COLO668 (cell line): ENCODE measurements at regions not wholly inside any gene's neighbourhood (a gene's known extent, or its start where the extent isn't known, plus 50 kb on each side); places are given as distances from the start of the nearest gene placed in this dataset.

Source experiments
- DNase-seq: peaks from one replicate; lab custom pipeline; 2025; ENCODE audit not compliant: unreplicated experiment; lab: John Stamatoyannopoulos, UW

DNA sequence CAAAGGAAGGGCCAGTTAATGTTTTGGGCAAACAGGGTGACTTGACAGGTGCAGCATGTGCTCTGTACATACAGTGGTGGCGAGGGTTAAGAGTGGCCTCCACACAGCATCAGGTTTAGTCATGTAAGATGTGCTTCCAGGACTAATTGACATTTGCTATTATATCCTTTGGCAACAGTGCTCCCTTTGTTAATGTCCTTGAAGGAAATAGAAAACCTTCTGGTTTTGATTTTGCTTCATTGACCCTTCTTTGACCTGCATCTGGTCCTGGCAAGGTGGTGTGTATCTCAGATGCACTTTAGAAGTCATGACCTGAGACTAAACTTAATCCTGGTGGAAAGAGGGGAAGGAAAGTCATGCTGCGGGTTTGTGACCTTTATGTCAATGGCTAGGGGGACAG lies 440.0 kb downstream of the ENC1 start:
- peak; percentile 36 for DNase-seq

DNA sequence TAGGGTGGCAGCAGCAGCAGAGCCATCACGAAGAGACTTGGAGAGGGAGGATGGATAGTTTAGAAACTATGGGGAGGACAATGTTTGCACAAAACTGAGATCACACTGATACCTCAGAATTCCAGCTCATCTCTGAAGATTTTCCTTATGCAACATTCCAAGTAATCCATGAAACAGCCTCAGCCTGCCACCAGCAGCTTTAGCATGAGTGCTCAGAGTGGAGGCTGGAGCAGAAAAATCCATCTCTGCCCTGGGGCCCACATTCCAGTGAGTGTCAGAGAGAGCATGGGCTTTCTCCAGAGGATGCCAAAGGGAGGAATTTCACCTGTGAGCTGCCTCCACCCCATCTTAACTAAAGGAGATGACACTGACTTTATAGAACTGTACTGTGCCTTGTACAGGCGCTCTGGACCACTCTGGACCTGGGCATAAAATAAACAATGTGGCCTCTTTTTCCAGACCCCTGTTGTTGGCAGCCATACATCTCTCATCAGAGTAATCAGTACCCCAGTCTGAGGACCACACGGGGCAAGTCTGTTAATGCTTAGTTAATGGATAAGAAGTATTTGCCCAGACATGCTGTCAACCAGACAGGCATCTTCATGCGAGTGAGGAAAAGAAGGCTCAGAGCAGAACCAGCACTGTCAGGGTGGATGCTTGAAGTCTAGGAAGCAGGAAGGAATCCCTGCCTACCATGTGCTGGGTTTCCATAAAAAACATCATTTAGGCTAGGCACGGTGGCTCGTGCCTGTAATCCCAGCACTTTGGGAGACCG lies 440.9 kb downstream of the ENC1 start:
- DNase-seq: no peak

DNA sequence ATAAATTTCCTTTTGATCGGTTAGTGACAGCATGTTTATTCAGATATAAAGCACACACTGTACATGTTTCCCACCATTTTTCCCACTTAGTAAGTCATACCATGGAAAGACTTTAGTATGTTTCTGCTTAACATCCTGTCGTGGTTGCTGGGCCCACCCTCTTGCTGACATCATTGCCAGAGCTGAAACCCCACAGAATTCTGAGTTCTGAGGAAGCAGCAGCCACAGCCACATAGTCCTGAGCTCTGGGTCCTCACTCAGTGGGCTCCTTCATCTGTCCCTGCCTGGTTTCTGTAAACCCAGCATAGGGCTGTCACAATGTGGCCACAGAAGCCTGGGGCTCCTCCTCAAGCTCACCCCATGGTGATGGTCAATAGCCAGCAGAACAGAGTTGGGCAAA lies 441.5 kb downstream of the ENC1 start:
- no peak for DNase-seq

DNA sequence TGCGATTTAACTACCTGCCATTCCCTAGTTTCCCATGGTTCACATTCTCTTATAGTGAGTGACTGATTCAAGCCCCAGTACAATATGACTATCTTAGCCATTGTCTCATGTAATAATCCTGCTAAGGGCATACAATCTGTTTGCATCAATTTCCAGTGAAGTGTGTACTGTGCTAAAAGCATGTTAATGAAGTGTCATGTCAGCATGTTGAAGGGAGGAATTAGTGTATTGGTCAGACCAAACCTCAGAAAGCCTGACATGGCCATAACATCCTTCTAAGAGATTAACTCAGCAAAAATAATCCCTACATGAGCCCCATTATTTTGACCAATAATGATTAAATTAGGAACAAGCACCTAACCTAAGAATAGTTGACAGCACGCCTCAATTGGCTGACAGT lies 442.4 kb downstream of the ENC1 start:
- DNase-seq: no peak

DNA sequence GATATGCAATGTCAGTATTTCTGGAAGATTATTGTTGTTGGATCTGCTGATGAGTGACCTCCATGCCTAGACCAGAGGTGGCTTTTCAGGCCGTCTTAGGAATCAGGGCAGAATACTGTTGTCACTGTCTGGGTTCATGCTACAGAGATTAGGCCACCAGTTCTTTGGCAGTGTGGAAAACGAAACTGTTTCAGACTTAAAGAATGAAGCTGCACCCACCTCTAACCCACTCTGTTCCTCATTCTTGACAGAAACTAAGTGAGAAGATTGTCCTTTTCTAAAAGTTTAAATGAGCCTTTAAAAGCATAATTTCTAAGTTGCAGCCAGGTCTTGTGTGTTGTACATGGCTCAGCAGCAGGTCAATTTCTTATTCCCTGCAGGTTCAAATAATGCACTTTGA lies 444.3 kb downstream of the ENC1 start:
- DNase-seq: no peak

DNA sequence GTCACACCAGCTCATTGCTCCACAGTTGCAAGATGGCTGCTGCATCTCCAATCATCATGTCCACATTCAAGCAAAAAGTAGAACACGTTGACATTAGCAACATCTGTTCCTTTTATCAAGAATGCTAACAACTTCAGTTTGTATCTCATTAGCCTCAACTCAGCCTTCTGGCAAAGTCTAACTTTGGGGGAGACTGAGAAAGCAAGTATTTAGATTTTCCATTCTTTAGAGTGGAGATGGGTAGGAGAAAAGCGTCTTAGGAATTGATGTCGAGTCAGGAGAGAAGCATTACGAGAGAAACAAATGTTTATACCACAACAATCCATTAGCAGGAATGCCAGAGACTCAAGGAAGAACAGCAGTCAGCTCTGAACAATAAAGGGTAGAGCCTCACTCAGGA lies 446.3 kb downstream of the ENC1 start:
- DNase-seq: no peak

DNA sequence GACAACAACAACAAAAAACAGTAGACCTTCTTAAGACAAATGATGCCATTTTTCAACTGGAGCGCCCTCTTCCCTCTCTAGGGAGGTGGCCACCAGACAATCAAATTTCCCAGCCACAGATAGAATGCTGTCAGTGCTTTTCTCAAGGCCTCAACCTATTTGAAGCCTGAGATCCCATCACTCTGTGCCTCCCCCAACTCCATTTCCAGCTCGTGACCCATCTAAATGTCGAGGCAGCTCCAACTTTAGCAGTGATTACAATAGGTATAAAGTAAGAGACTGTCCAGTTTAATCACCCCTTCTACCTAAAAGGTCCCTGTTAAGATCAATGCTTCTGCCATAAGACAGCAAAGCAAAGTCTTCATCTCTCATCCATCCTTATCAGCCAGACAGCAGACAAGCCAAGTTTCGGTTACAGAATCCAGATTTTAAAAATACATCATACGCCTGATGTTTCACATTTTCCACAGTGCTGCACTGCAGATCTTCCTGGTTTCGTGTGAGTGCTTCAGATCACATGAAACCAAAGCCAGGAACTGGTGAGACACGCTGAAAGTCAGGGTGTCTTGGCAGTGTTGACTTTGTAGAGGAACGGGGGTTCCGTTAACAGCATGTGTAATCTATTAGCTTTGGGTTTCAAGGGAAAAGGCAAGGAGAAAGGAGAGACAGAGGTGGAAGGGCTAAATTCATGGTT lies 447.8 kb downstream of the ENC1 start:
- no peak for DNase-seq

DNA sequence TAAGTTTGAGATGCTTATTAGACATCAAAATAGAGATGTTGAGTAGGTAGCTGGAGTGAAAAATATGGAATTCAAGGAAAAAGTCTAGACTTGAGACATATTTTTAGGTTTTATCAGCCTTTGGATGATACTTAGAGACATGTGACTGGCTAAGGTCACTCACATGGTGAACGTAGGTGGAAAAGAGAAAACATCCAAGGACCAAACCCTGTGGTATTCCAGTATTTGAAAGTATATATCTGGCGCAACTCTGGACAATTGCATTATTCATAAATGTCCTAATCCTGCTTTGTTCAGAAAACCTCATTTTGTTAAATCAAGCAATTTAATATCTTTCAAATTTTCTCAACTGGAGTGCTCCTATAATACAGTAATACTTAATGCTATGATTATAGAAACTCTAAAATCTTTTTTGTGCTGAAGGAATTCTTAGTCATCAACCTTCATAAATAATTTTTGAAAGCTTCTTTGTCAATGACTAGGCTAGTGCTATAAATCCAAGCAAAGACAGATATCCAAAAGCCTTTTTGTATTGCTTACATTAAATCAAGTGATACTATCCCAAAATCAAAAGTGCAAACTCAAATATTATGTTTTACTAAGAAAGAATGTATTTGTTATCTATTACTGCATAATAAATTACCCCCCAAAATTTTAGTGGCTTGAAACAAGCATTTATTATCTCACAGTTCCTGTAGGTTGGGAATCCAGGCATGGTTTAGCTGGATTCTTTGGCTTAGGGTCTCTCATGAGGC lies 452.0 kb downstream of the ENC1 start:
- no peak for DNase-seq

DNA sequence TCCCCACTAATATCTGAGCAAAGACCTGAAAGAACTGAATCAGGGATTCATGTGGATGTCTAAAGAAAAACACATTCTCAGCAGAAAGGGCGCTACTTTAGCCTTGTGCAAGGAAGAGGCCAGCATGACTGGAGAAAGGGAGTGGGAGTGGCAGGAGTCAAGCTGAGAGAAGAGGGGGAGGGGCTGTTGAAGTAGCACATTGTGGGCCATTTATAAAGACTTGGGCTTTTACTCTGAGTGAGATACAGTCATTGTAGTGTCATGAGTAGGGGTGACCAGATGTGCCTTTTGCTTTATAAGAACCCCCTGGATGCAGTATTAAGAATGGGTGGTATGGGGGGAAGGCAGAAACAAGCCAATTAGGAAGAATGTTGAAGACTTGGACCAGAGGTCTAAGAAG lies 452.8 kb downstream of the ENC1 start:
- no peak for DNase-seq

DNA sequence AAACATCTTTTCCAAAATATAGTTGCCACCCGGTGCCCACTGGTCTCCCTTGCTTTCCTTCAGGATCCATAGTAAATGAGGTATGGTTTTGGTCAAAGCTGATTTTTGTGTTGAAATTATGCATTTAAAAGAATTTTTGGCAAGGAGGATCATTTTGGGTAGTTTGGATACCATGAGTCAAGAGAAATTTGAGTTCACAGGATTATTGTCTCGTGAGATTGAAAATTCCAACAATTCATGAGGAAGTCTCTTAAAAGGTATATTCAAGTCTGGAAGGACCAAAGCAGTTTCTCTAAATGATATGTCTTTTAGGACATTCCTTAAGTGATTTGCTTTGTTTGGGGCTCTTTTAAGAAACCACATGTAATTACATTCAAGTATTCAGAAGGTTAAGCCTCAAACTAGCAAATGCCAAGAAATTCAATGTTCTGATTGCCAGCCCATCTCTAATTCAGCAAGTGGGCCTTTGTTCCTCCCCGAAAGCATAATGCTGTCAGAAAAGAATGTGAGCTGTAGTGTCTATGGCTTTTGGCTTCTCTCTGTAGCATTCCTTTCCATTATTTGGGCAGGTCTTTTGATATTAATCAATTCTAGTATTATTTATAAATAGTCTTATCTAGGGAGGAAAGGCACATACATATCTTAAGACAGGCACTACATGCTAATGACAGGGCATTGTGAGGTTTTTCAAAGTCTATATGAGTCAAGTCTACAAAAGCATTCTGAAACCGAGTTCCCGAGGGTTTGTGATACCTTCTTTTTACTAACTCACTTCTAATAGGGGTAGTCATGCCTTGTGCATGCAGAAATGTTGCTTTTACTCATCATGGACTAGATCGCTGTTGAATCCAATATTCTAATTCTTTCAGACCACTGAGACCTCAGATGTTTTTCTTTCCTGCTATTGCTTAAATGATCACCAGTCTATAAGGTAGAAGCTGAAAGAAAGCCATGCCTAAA lies 453.9 kb downstream of the ENC1 start:
- DNase-seq: no peak

DNA sequence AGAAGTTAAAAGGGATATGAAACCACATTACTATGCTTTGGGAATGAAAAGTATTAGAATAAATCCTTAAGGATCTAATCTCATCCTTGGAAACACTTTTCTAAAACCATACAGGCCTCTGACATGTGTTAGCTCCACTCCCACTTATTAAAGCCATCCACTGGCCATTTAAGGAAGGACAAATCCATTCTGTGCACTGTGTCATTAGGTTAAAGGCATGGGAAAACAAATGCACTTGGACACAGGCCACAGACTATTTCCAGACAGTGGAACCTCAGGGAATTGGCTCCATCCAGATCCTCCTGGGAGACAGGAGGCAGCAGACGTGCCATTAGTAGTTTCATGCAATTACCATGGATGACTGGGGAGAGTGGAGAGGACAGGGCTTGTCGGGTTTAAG lies 454.9 kb downstream of the ENC1 start:
- DNase-seq: no peak

DNA sequence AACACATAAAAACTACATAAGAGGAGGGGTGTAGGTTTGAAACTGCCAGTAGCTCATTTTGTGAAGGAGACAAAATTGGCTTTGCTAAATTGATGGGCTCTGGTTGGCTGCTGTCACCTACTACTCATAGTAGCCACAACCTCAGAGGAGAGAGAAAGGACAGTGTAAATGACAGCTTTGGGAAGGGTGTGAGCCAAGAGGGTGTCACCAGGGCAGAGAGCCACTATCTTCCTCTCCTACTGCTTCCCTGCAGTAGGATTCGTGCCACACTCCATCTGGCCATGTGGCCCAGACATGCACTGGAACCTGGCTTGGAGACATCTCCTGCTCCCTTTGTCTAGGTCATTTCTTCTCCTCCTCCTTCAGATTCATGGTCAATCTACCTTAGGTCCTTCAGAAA lies 455.9 kb downstream of the ENC1 start:
- no peak for DNase-seq

DNA sequence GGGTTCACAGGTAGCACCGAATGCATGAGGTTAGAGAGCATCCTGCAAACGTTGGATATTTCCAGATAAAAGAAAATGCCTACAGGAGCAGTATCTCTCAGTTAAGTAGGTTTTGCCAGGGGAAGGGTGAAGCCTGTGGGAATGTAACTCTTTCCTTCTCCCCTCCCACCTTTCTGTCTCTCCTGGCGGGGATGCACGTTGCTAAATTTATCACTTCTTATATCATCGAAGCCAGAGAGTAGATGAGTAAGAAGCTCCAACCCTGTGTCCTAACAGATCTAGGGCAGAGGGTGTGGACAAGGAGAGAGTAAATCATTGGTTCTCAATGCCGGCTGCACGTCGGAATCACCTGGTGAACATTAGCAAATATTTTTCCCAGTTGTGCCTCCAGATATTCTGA lies 457.5 kb downstream of the ENC1 start:
- DNase-seq: no peak

DNA sequence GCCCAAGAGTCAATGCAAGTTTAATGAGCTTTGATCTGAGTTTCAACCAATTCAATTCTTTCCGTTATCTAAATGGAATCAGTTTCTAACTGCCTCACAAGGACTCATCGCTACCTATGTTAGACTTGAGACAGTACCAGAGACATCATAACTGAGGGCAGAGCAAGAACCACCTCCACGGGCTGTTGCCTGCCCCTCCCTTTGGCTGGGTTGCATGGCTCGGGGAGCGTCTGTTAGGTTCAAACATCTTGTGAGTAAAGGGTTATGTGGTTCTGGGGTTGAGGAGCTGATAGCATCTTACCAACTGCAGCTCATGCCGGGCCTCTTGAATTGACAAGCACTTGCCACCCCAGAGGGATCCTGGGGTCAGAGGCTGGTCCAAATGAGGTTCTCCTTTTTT lies 457.9 kb downstream of the ENC1 start:
- no peak for DNase-seq

DNA sequence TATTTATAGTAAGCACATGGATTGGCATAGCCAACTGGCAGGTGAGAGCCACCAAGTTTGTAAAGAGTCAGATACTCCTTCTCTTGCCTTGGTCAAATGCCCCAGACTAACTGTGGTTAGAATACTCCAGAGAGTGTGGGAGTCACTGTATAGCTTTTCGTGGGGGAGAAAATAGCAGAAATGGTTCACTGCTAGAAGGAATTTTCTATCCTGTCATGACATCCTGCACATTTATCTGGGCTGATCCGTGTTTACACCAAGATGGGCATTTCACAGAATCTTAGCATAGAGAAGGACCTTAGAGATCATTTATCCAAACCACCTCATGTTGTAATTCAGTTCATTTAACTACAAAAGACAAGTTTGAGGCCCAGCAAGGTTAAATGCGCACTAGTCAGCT lies 460.8 kb downstream of the ENC1 start:
- no peak for DNase-seq

DNA sequence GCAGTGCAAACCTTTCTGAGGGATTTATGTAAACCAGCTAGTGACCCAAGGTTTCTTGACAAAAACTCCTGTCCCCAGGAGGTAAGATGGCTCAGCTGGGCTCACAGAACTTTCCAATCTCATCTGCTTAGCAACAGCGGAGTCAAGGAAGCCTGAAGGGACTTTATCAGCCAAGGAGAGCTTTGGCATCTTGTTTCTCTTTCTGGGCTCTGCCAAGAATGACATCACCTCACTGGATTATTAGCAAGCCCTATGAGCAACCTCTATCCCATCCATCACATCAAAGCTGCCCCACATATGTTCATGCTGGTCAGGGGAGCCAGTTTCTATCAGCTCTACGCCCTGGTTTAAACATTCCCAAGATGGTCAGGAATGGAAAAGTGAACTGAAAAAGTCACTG lies 461.3 kb downstream of the ENC1 start:
- DNase-seq: no peak

DNA sequence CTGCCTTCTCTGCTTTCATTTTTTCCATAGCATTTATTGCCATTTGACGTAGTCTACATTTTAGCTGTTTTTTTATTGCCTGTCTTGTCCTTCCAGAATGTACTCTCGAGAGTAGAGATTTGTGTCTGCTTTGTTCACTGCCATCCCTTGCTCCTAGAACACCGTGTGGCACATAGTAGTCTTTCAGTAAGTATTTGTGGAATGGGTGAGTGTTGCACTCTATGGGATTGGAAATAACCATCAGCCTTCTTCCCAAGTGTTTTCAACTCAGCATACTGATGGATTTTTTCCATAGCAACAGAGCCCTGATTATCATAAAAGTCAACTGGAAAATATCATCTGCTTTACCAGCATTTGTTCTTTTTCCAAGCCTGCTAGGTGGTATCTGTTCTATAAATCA lies 462.6 kb downstream of the ENC1 start:
- no peak for DNase-seq

DNA sequence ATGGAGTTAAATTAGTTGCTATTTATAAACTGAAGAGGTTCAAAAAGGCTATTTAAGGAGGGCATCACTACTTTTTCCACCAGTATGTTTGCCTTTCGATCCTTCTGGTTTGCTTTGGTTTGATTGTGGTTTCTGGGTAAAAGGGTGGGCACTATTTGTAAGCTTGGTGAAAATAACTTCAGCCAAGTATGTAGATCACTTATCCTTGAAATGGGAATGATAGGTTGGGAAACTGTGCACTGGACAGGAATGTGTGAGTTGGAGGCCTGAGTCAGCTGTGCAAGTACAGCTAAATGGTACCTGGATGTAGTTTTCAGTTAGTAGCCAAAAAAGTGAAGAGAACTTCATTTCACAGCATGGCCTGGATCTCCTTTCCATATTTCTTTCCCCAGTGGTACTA lies 466.2 kb downstream of the ENC1 start:
- DNase-seq: no peak

DNA sequence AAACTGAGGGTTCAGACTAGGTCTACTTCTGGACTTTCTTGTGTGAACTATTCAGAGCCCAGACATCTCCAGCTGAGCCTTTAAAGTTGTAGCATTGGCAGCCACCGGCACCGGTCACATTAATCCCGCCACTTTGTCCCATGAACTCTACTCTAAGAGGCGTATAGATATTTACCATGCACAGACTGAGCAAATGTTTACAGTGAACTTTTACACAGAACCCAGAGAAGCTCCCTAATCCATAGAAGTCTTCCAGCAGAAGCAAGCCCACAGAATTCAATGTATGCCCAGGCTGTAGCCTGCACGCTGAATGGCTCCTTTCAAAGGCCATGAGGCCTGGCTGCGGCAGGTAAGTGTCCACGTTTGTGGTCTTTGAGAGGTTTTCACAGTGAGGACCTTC lies 466.9 kb downstream of the ENC1 start:
- no peak for DNase-seq

DNA sequence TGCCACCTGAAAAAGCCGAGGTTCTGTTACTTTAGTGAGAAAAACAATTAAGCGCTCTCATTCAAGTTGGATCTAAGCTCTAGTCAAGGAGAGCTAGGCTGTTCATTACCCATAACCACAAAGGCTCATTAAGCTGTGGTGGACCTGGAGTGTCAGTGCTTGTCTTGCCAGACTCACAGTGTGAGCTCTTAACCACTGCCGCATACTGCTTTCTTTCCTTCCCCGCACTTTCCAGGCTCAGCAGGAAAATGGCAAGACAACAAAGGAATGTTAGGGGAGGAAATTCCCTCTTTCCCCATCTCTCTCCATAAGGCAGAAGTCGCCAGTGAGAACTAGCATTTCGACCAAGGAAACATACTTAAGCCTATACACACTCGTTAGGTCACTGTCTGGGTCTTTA lies 467.3 kb downstream of the ENC1 start:
- DNase-seq: no peak

DNA sequence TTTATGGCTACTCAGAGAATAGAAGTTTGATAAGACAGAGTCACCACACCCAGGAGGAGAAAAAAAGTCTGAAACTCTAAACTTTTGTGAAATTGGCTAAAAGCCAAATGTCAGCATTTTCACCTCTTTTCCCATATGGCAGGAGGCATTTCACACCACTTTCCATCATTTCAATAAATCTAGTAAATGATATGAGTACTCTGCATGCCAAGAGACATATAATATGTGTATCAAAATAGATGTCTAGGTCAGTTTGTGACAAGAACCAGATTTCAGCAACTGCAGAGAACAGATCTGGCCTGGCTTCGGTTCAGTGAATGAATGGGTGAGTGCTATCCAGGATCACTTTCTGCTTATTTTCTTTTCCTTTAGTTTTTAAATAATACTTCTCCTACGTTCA lies 470.8 kb downstream of the ENC1 start:
- no peak for DNase-seq
